GM19043 (cell line): ENCODE measurements at regions not wholly inside any gene's neighbourhood (a gene's known extent, or its start where the extent isn't known, plus 50 kb on each side); places are given as distances from the start of the nearest gene placed in this dataset.

Experiments
- ATAC-seq: cut with Tn5 transposase; IDR thresholded peaks from one replicate; pipeline ENCODE4 v1.9.1; 2021; ENCODE audit warnings: low read depth; ENCODE audit not compliant: unreplicated experiment

DNA sequence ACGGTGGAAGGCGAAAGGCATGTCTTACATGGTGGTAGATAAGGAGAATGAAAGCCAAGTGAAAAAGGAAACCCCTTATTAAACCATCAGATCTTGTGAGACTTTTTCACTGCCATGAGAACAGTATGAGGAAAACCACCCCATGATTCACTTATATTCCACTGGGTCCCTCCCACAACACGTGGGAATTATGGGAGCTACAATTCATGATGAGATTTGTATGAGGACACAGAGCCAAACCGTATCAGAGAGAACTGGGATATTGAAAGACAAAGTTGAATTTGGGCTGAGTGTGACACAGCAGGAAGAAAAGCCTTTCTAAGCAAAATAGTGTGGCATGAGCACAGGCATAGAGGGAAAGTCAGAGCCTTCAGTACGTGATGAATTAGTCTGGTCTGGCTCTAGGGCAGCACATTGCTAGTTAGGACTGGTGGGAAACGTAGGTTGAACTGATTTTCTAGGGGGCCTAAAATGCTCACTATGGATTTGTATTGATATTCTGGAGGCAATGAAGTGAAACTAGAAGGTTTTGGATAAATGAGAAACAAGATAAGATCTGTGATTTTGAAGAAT, 84.8 kb upstream of the RND3 start:
- ATAC-seq: no peak

DNA sequence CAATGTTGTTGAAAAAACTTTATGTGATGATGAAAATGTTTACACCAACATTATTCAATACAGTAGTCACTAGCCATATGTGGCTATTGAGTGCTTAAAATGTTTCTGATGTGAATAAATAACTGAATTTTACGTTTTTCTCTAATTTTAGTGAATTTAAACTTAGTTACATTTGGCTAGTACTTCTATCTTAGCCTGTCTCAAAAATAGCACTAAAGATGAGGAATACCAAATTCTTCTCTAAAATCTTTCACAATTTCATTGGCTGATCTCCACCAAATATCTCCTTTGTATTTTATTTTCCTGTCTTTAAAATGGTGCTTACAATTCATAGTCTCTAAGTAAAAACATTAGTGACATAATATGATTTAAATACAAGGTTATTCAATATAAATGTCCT, 83.7 kb upstream of the RND3 start:
- no peak for ATAC-seq

DNA sequence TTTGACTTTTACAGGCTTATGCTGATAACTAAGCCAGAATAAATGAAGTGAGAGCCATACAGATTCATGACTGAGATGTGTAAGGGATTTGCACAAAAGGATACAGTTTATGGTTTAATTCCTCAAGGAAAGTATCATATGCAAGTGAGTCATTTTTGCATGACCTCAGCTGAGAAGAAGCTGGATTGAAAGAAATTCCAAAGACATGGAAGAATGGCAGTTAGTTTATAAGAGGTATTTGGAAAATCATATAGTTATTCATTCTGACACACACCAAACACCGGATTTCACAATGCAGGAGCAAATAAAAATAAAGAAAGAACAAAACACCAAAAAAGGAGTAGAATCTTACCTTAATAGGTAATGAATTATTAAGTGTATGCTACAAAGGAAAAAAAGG, 83.2 kb upstream of the RND3 start:
- no peak for ATAC-seq

DNA sequence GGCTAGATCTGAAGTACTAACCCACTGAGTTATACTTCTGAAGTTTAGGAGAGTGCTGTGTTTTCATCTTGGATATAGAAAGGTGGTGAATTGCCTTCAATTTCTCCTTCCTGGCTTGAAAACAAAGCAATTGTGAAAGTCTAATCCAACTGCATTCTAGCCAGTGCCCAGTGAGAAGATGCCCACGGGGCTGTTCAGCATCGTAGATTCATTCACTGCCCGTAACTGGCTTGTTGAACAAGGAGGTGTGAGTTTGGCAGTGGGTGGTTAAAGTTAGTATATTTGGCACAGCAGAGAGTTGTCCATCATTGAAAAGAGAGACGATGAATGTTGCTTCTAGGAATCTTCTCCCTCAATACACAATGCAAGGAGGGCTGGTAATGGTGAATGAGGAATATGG, 82.3 kb upstream of the RND3 start:
- no peak for ATAC-seq

DNA sequence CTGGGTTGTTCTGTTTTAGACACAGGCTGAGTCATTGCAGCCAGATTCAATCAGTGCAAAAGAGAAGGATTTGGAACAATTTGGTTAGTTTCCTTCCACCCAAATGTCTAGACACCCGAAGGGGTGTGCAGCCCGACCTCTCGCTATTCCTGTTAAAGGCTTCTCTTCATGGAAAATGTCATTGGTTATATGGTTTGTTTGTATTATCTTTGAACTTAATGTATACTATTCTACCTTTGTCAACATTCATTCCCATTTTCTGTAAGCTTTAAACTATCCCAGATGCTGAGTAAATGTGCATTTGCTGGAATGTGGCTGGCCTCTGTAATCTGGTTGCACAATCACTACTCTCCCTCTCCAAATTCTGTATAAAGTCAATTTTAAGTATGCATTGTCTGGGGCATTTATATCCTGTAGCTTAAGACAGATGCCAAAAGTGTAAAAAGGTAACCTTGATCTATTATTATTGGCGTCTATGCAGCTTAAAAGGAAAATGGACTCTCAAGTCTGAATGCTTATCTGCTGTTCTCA, 80.4 kb upstream of the RND3 start:
- ATAC-seq: no peak

DNA sequence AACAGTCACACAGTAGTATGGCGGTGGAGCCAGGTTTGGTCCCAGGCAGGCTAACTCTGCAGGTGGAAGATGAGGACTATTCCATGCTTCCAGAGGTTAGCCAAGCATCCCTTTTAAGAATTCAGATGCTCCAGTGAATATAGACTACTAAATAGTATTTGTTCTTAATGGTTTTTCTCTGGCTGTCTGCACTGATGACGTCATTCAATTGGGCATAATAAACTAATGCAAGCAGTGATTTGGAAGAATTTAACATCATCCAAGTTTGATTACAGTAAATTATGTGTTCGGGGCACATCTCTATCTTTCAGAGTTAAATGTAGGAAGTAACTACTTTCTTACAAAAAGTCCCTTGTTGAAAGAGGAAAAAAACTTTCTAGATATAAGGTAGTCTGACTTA, 78.8 kb upstream of the RND3 start:
- ATAC-seq: no peak

DNA sequence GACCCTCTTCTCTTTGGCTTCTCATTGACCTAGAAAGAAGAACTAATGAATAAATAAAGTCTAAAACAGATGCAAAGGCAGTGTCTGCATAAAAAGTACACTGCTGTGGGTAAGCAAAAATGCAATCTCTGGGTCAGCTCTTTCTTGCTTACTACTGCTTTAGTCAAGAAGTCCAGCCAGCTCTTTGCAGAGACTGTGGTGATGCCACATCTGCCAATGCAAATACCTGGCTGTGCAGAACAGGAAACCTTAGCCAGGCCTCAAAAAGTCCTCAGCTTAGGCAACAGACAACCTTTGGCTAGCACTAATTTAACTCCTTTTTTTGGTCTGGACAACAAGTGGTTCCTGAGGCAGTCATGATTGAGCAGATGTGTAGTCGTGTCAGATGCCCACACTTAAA, 73.6 kb upstream of the RND3 start:
- ATAC-seq: no peak

DNA sequence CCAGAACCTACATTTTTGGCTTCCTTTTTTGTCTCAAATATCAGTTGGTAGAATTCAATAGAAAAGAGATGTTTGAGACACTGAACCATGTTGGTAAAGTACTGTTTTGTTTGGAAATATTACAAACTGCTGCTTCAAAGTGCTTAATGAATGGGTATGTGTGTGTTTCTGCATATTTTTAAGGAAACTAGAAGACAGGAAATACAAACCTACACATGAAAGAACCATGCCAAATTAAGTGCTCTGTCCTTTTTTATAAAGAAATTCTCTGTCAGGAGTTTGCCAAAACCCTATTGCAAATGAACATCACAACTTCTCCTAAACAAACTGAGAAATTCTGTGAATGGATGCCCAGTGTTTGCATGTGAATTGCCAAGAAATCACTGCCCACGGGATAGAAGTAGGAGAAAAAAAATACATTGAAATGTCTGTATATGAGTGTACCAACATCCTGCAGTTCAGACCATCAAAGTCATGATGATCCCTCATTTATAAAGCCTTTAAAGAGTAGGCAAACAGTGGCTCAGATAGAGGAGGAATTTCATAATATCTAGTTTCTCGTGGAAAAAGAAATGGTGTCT, 69.6 kb upstream of the RND3 start:
- ATAC-seq: no peak

DNA sequence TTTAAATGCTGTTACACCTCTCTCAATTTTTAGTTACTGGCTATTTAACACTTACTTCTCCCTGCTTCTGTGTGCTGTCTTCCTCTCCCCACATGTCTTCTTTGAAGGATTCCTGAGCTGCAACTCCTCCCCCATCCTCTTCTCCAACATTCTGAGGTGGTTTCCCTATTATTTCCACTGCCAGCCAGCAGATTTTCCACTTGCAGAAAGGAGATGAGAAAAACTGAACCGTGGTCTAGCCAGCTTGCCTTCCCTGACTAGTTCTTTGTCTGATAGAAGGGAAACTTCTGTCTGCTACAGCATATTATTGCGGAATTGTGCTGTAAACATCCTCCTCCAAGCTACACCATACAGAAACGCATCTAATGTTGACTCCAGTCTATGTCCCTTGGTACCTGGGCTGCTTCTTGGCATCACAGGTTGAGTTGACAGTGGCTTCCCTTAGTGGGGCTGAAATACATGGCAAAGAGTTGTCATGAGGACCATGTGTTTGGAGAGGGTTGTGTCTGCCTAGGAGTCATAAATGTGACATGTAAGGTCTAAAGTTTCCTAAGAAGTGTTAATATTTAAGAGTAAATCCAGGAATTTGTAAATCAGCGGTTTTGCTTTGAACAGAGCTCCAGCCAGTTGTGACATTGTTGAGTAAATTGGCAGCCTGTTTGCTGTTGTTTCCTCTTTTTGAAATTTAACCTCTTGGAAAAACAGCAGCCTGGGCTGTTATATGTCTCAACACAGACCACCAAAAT, 68.3 kb upstream of the RND3 start:
- no peak for ATAC-seq

DNA sequence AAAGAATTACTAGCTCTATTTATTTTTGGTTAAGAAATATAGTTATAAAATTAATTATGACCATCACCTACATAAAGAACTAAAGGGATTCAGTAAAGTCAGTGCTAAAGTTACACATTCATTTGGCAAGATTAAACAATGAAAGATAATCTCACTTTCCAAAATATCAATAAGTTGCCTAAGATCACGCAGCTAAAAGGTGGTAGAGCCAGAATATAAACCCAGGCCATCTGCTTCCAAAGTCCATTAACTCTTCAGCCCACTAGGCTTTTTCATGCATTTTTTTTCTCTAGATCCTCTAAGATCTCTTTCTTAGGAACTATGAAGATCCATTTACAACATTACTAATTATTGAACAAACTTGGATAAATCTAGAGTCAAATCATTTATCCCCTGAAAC, 66.6 kb upstream of the RND3 start:
- no peak for ATAC-seq

DNA sequence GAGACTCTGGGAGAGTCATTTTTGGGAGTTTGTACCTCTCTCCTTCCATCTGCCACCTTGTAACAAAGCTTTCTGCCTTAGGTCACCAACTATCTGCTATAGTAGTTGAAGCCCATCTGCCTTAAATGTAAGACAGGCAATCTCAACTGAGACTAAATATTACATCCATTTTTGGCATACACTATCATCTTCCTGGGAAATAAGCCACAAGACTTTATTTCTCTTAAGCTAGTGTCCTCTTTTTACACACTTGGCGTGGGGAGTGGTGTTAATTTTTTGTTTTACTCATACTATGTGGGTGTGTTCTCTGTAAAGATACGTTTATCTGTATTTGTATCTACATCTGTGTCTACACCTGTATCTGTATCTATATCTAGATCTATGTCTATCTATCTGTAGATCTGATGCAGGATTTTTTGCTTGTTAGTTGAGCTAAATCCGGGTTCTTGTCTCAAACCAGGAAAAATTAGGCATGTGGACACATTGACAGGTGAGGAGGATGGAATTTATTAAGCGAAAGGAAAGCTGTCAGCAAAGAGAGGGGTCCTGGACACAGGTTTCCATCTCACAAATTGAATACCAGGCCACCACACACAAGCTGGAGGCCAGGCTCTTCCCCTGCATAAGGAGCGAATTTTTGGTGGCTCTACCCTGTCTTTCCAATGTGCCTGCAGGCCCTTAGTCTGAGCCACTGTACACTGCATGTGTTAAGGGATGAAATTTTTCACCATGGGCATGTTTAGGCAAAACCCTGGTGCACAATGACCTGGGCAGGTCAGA, 64.8 kb upstream of the RND3 start:
- no peak for ATAC-seq

DNA sequence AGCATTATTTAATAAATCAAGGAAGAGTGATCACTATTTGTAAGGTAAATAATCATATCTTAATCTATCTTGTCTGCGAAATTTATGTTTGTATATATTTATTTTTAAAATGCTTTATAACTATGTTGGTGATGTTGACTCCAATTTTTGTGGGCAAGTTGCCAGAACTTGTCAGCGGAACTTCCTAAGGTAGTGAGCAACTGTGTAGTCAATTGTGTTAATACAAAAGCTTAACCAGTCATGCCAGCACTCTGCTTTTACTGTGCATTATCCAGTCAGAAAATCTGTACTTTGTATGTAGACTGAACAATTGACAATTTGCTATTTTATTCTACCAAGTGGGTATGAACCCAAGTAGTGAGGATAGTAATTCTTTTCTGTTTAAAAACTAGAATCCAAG, 61.9 kb upstream of the RND3 start:
- ATAC-seq: no peak

DNA sequence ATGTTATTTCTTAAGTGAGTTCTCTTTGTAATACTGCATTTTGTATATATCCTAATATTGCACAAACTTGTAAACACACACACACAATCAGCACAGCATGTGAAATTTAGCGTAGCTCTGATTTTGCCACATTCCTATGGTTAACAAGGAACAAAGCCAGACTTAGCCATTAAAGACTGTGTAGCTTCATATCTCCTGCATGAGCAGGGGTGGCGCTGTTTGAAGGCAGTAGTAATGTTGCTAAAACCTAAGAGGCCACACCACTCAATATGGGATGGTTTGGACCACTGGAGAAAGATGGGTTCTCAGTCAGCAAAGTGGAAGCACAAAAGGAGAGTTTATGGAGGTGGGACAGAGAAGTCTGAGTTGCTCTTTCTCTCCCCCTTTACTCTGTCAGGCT, 61.1 kb upstream of the RND3 start:
- ATAC-seq: no peak

DNA sequence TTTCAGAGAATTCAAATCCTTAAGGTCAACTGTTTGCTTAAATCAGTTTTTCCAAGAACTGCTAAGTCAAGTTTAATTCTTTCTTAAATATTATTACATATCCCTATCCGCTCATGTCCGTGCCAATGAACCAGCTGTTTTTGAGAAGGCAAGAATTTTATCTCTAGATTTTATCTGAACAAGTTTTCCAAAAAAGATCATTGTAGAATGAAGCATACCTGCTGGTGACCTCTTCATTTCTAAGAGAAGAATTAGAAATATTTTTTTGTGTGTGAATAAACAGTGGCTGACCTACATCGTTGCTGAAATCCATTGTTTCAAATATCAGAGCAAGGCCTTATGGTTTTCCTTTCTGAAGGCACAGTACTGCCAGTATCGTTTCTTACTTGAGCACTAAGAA, 58.4 kb upstream of the RND3 start:
- no peak for ATAC-seq

DNA sequence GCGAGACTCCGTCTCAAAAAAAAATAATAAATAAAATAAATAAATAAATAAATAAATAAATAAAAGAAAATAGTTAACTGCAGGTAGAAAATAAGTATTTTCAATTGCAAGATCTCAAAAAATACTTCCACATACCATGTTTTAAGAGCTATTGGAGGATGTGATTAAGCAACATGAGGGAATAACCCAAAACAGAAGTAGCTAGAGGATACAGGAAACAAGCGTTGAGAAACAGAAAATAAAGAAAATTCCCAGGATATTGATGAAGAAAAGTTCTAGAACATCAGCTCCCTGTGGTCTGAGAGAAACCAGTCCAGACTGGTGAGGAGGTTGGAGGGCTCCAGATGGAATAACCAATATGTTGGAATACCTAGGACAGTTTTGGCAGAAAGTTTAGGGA, 57.3 kb upstream of the RND3 start:
- ATAC-seq: no peak

DNA sequence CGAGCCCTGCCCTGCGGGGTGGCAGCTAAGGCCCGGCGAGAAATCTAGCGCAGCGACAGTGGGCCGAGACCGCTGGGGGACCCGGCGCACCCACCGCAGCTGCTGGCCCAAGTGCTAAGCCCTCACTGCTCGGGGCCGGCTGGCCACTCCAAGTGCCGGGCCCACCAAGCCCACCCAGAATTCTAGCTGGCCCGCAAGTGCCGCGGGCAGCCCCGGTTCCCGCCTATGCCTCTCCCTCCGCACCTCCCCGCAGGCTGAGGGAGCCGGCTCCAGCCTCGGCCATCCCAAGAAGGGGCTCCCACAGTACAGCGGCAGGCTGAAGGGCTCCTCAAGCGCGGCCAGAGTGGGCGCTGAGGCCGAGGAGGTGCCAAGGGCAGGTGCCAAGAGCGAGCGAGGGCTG, 55.2 kb upstream of the RND3 start:
- no peak for ATAC-seq

DNA sequence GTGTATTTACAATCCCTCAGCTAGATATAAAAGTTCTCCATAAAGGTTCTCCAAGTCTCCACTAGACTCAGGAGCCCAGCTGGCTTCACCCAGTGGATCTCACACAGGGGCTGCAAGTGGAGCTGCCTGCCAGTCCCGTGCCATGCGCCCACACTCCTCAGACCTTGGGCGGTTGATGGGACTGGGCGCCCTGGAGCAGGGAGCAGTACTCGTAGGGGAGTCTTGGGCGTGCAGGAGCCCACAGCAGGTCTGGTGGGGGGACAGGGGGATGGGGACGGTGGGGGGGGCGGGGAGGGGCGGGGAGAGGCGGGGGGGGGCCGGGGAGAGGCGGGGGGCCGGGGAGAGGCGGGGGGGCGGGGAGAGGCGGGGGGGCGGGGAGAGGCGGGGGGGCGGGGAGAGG, 54.7 kb upstream of the RND3 start:
- ATAC-seq: no peak

DNA sequence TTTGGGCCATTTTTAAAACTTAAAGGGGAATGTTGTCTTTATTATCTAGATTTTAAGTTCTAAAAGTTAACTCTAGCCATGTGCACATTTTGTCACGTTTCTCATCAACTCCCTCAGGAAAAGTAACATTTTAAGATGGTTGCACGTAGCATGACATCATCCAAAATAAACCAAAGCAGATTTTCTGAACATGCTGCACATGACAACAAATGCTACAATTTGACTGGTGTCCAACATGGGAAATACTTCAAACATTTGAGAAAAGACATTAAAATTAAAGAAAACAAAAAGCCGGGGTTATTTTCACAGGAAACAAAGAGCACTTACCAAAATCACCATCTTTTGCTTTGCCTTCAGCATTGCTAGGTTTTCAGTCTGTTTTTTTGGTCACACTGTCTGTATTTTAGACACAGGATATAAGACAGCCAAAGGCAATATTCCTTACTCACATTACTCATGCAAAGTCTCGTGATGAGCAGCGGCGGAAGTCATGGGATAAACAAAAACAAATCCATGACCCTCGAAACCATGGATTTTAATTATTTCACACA, 51.3 kb upstream of the RND3 start:
- ATAC-seq: no peak
